Skeletal muscle tissue (tissue), 3 donors: ENCODE measurements at regions not wholly inside any gene's neighbourhood (a gene's known extent, or its start where the extent isn't known, plus 50 kb on each side); places are given as distances from the start of the nearest gene placed in this dataset.

Experiments
- H3K27ac ChIP-seq: one replicate; pipeline ENCODE4 v1.7.0; 2013; ENCODE audit warnings: mild to moderate bottlenecking, low read depth, low read length, inconsistent platforms
- H3K27me3 ChIP-seq, 3 donors: one replicate each; pipeline ENCODE4 v1.7.0; 2013; ENCODE audit warnings: low read length in 3 of 3; ENCODE audit not compliant: control insufficient read depth in 3 of 3, insufficient read depth in 3 of 3
- H3K36me3 ChIP-seq, 3 donors: one replicate each; pipeline ENCODE4 v1.7.0; 2013; ENCODE audit warnings: low read length in 3 of 3; ENCODE audit not compliant: control insufficient read depth in 3 of 3, insufficient read depth in 3 of 3
- H3K4me1 ChIP-seq, 3 donors: one replicate each; pipeline ENCODE4 v1.7.0; 2013; ENCODE audit warnings: low read length in 3 of 3, mild to moderate bottlenecking in 3 of 3; ENCODE audit not compliant: control insufficient read depth in 3 of 3, insufficient read depth in 3 of 3
- H3K4me3 ChIP-seq, 3 donors: one replicate each; pipeline ENCODE4 v1.7.0; 2013; ENCODE audit warnings: low read length in 3 of 3
- H3K9ac ChIP-seq, 3 donors: one replicate each; pipeline ENCODE4 v1.7.0; 2013; ENCODE audit warnings: low read length in 3 of 3, mild to moderate bottlenecking in 3 of 3, moderate library complexity in 2 of 3, low read depth in 1 of 3
- H3K9me3 ChIP-seq, 3 donors: one replicate each; pipeline ENCODE4 v1.7.0; 2013; ENCODE audit warnings: low read length in 3 of 3; ENCODE audit not compliant: control insufficient read depth in 3 of 3
- donor health status: Osteomylitis.

DNA sequence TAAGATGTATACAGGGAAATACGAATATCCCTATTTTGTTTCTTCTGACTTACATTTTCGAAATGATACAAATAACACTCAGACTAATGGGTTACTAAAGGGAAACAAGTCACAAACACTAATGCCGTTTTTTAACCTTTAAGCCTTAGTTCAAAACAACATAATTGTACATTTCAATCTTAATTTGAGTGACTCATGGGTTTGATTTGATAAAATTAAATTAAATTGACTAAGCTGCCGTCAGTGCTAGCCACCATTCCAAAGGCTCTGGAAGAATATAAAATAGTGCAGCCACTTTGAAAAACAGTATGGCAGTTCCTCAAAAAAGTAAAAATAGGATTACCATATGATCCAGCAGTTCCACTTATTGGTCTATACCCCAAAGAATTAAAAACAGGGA, 133.8 kb upstream of the NT5C1B start:
- Histone ChIP-seq H3K4me3 (no peak overlapping the region), H3K4me1 (no peaks in the 10 kb centered on the region), H3K27ac (no peak overlapping the region), H3K27me3 (no peaks in the 10 kb centered on the region), H3K9ac (no peak overlapping the region), H3K9me3 (no peaks in the 10 kb centered on the region), H3K36me3 (no peaks in the 10 kb centered on the region)

DNA sequence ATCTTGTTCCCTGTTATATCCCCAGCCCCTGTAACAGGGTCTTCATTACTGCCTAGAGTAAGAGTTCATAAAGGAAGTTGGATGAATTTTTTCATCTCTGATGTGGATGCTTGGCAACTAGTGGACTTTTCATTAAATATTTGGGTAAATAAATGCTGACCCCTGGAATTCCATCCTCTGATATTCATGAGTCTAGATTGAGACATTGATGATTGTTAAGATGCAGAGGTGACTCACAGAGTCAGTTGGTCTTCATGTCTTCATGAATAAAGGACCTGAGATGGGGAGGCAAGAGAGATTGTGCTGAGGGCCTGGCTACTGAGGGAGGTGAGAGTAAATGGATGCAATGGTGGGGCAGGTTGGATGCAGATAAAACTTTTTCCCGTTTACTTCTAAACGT, 132.7 kb upstream of the NT5C1B start:
- no peak overlapping the region for H3K4me3 ChIP-seq
- no peaks in the 10 kb centered on the region for H3K36me3 ChIP-seq
- H3K9me3 ChIP-seq, result no peaks in the 10 kb centered on the region
- no peaks in the 10 kb centered on the region for H3K27me3 ChIP-seq
- no peak overlapping the region for H3K9ac ChIP-seq
- H3K27ac ChIP-seq, result no peak overlapping the region
- H3K4me1 ChIP-seq, result no peaks in the 10 kb centered on the region

DNA sequence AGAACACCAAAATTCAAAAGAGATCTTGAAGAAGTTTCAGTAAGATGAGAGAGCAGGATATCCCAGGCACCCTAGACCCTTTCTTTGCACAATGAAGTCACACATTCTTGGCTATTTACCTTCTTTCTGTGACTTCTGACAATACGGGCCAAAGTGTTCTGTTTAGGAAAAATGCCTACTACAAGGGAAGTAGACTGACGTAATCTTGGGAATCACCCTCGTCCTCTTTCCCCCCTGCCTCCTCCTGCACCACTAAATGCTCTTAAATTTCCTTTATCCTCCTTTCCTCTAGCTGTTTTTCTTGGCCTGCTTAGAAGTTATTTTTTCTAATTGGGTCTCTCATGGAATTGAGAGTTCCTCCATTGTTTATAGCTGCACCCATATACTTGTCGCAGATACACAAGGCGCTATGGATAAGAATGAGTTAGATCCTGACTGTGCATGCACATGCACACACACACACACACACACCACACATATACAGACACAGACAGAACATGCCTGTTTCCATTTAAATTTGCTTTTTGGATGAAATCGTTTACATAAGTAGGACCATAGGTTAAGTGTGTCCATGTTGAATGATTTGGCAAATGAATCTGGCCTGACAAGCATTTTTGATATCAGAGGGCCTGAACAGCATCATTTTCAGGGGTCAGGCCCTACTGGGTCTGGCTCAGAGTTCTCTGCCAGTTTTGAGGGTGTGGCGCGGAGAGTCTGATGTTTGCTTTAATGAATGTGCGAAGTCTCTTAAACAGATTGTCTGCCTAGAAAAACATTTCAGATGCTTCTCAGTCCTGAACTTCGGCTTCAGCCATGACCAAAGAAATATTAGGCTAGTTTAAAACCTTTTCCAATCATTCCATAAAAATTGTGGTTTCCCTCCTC, 131.9 kb upstream of the NT5C1B start:
- Histone ChIP-seq H3K27me3 (no peaks in the 10 kb centered on the region), H3K27ac (no peak overlapping the region), H3K9ac (no peak overlapping the region), H3K9me3 (no peaks in the 10 kb centered on the region), H3K4me3 (no peak overlapping the region), H3K36me3 (no peaks in the 10 kb centered on the region), H3K4me1 (no peaks in the 10 kb centered on the region)

DNA sequence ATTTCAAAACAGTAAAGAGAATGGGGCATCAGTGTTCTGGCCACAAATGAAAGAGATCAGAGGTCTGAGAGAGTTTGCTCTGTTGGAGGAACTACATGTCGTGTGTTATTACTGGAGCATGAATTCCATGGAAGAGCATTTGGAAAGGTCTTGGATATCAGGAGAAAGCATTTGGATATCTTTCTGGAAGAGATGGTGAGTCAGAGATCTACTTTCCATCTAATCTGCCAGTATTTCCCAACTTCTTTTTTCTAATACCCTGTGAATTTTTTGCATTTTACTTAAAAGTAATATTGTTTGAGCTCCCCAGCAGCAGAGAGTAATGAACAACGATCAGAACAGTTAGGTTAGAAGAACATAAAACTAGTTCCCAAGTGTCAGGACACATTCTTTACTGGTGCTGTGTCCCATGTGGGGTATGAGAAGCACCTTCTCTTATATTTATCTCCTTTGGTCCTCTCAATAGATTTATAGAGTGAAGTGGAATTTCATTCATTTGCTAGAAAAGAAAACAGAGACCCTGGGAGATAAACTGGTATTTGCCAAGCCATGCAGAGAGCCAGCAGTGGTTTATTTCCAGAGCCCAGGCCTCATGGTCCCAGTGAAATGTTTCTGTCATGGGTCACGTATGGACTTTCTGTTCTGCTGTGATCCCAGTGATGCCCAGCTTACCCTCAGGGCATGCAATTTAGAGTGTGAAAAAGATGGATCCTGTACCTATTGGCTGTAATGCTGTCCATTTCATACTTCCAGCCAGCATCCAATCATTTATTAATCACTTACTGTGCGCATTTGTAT, 130.8 kb upstream of the NT5C1B start:
- Histone ChIP-seq H3K27me3 (no peaks in the 10 kb centered on the region), H3K4me1 (no peaks in the 10 kb centered on the region), H3K9ac (no peak overlapping the region), H3K36me3 (no peaks in the 10 kb centered on the region), H3K4me3 (no peak overlapping the region), H3K9me3 (no peaks in the 10 kb centered on the region), H3K27ac (no peak overlapping the region)

DNA sequence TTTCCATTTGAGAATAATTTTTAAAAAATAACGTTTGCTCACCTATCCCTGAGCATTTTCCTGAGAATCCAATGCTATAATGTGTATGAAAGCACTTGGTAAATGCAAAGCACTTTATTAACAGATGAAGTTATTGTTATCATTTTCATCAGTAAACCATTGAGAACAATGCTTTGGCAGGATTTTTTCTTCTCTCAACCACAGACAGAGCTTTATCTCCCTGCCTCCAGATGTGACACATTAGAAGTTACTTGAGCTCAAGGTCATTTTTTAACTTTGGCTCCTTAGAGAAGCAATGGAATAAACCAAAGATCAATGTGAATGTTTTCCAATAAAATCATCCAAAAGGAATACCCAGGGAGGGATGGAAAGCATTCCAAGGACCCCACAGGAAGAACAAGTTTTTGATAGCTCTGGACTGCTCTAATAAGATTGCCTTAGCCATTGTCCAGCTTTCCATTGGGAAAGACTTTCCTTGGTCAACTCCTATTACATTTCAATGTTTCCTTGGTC, 118.9 kb upstream of the NT5C1B start:
- Histone ChIP-seq H3K27me3 (no peaks in the 10 kb centered on the region), H3K27ac (no peak overlapping the region), H3K9ac (no peak overlapping the region), H3K4me1 (no peaks in the 10 kb centered on the region), H3K4me3 (no peak overlapping the region), H3K9me3 (peaks cover 0 to 2% (median 0%) of the 10 kb centered on the region in 3 donors), H3K36me3 (no peaks in the 10 kb centered on the region)

DNA sequence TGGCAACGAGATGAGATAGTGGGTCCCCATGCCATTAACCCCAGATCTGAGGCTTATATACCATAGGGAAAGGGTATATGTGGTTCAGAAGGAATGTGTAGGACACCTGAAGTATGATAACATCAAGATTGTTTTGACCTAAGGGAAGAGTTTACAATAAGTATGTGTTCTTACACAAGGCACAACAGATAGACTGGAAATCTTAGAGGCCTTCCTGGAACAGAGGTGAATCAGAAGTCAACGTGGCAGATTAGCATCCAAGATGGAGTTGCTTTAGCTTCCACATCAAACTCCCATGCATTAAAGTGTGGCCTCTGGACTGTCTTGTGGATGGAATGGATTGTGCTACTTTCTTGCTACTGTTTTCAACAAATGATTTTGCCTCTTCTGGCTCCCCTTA, 116.6 kb upstream of the NT5C1B start:
- no peak overlapping the region for H3K9ac ChIP-seq
- no peak overlapping the region for H3K4me3 ChIP-seq
- H3K27ac ChIP-seq, result no peak overlapping the region
- no peaks in the 10 kb centered on the region for H3K4me1 ChIP-seq
- H3K9me3 ChIP-seq, result no peaks in the 10 kb centered on the region
- no peaks in the 10 kb centered on the region for H3K36me3 ChIP-seq
- H3K27me3 ChIP-seq, result no peaks in the 10 kb centered on the region

DNA sequence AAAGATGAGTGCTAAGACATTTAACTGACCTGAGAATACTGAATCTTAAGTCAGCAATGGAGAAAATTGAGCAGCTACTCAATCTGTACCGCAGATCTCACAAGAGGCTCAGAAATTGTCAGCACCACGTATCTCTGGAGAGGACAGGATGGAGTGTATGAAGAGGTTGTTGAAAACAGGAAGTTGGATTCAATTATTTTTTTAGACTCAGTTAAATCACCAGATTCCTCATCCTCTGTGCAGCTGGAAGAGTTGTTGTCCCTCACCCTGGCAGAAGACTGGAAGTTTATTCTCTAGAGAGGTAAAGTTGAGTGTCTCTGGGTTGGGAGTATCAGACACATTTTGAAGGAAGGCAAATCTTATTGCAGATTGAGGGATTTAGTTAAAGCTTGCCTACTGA, 114.9 kb upstream of the NT5C1B start:
- Histone ChIP-seq H3K36me3 (no peaks in the 10 kb centered on the region), H3K9ac (no peak overlapping the region)

DNA sequence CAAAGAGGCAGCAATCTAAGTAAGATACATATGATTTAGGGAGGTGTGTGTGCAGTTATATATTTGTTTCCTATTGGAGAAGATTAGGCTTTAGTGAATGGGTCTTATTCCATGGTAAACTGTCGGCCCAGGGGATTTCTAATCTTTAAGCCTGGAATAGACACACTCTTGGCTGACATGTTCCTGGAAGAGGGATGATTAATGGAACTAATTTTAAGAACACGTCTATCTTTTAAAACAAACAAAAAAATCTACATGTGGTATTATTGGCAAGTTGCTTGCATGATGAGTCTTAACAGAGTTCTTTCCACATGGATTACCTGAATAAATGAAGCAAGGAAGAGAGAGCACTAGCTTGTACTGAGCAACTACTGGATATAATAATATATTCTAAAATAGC, 114.2 kb upstream of the NT5C1B start:
- Histone ChIP-seq H3K4me1 (no peaks in the 10 kb centered on the region), H3K9me3 (no peaks in the 10 kb centered on the region), H3K27ac (no peak overlapping the region)

More for the DNA sequence above, 114.9 kb upstream of the NT5C1B start:
- Histone ChIP-seq H3K27me3 (no peaks in the 10 kb centered on the region), H3K4me3 (no peak overlapping the region), H3K4me1 (no peaks in the 10 kb centered on the region), H3K9me3 (no peaks in the 10 kb centered on the region), H3K27ac (no peak overlapping the region)

DNA sequence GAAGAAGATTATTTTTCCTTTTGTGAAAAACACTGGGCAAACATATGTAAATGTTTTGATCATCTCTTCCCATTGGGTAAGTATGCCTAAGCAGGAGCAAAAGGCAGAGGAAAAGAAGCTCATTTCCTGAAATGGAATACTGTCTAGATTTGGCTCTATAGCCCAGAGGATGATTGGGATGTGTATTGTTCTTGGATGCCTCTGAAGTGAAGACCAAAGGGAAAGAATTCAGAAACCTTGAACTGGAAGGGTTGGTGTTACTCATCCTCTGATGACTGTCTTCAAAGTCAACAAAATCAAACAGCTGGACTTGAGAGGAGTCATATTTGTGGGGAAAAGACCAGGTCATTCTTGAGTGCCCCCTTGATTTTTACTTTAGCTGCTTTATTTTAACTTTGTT, 112.6 kb upstream of the NT5C1B start:
- H3K9ac ChIP-seq, result no peak overlapping the region
- no peak overlapping the region for H3K27ac ChIP-seq
- H3K27me3 ChIP-seq, result no peaks in the 10 kb centered on the region
- H3K4me1 ChIP-seq, result no peaks in the 10 kb centered on the region
- no peaks in the 10 kb centered on the region for H3K9me3 ChIP-seq
- H3K4me3 ChIP-seq, result no peak overlapping the region
- H3K36me3 ChIP-seq, result no peaks in the 10 kb centered on the region

More for the DNA sequence above, 114.2 kb upstream of the NT5C1B start:
- H3K9ac ChIP-seq, result no peak overlapping the region
- H3K36me3 ChIP-seq, result no peaks in the 10 kb centered on the region
- no peaks in the 10 kb centered on the region for H3K27me3 ChIP-seq
- H3K4me3 ChIP-seq, result no peak overlapping the region

DNA sequence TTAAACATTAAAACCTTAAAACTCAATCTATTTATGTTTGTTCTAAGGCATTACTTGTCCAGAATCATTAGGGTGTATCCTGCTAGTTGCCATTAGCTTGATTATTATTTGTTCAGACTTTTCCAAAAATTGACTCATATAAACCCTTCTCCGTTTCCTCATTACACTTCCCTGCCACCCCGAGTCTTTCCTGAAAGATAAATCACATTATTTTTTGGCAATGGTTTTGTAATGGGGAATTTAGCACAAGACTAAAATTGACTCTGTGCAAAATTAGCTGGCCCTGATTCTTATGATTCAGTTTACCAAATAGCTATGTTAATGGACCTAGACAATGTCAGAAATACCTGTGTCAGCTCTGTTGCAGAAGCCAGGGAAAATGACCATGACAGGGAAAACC, 112.2 kb upstream of the NT5C1B start:
- Histone ChIP-seq H3K4me3 (no peak overlapping the region), H3K27me3 (no peaks in the 10 kb centered on the region), H3K36me3 (no peaks in the 10 kb centered on the region), H3K9ac (no peak overlapping the region), H3K4me1 (no peaks in the 10 kb centered on the region), H3K27ac (no peak overlapping the region), H3K9me3 (no peaks in the 10 kb centered on the region)
